ELR (cell line): ENCODE measurements at regions not wholly inside any gene's neighbourhood (a gene's known extent, or its start where the extent isn't known, plus 50 kb on each side); places are given as distances from the start of the nearest gene placed in this dataset.

Experiments used
- DNase-seq: peaks from one replicate; pipeline ENCODE4 v3.0.0-alpha.2; 2015; ENCODE audit warnings: low read depth

GRCh38 chr2:38203446-38203810 is 127.5 kb upstream of the CYP1B1 start:
- DNase-seq, result no peak

- DNase-seq, result no peak
Measured at GRCh38 chr2:38202713-38203445, 126.9 kb upstream of the CYP1B1 start.

- DNase-seq, result peak; percentile 46
Measured at GRCh38 chr2:38201784-38202183, 125.8 kb upstream of the CYP1B1 start.

GRCh38 chr2:38200598-38200997 is 124.6 kb upstream of the CYP1B1 start:
- no peak for DNase-seq

GRCh38 chr2:38199127-38199526 is 123.2 kb upstream of the CYP1B1 start:
- no peak for DNase-seq

GRCh38 chr2:38194751-38195150 is 118.8 kb upstream of the CYP1B1 start:
- peak; percentile 54 for DNase-seq

- no peak for DNase-seq
Measured at GRCh38 chr2:38192976-38193375, 117.0 kb upstream of the CYP1B1 start.

GRCh38 chr2:38192046-38192445 is 116.1 kb upstream of the CYP1B1 start:
- no peak for DNase-seq

- DNase-seq, result no peak
Measured at GRCh38 chr2:38191516-38191915, 115.6 kb upstream of the CYP1B1 start.

GRCh38 chr2:38190542-38191218 is 114.7 kb upstream of the CYP1B1 start:
- no peak for DNase-seq

GRCh38 chr2:38187541-38188011 is 111.6 kb upstream of the CYP1B1 start:
- DNase-seq, result peak; percentile 51

GRCh38 chr2:38185012-38185491 is 109.1 kb upstream of the CYP1B1 start:
- DNase-seq, result peak; percentile 63

- no peak for DNase-seq
Measured at GRCh38 chr2:38182492-38183003, 106.6 kb upstream of the CYP1B1 start.

GRCh38 chr2:38181806-38182491 is 106.0 kb upstream of the CYP1B1 start:
- no peak for DNase-seq

GRCh38 chr2:38180754-38181153 is 104.8 kb upstream of the CYP1B1 start:
- no peak for DNase-seq

GRCh38 chr2:38178556-38179419 is 102.8 kb upstream of the CYP1B1 start:
- DNase-seq, result peak; percentile 84

GRCh38 chr2:38178119-38178518 is 102.2 kb upstream of the CYP1B1 start:
- no peak for DNase-seq

GRCh38 chr2:38176619-38177021 is 100.7 kb upstream of the CYP1B1 start:
- peak; percentile 71 for DNase-seq

GRCh38 chr2:38174646-38175423 is 98.9 kb upstream of the CYP1B1 start:
- DNase-seq, result peak; percentile 78

GRCh38 chr2:38174131-38174530 is 98.2 kb upstream of the CYP1B1 start:
- no peak for DNase-seq

- no peak for DNase-seq
Measured at GRCh38 chr2:38173683-38174082, 97.7 kb upstream of the CYP1B1 start.
